ENCODE measurements at regions not wholly inside any gene's neighbourhood (a gene's known extent, or its start where the extent isn't known, plus 50 kb on each side); places are given as distances from the start of the nearest gene placed in this dataset.

- Histone ChIP-seq H3K27ac (ENCODE audit: low read depth, low read length) (no peak overlapping the region), H4K20me1 (ENCODE audit: insufficient read depth) (no peaks in the 10 kb centered on the region), H2AFZ (ENCODE audit: low read depth, low read length, poor library complexity, severe bottlenecking) (no peak overlapping the region), H3K9me3 (ENCODE audit: control insufficient read depth in 1 of 2, insufficient read depth in 1 of 2, low read depth in 1 of 2, low read length in 2 of 2) (no peaks in the 10 kb centered on the region), H3K9me2 (ENCODE audit: insufficient read depth) (no peaks in the 10 kb centered on the region), H3K27me3 (ENCODE audit: insufficient read depth, low read length) (no peaks in the 10 kb centered on the region), H3K9ac (ENCODE audit: low read length) (no peak overlapping the region), H3K4me1 (ENCODE audit: control insufficient read depth in 1 of 2, insufficient read depth in 2 of 2, low read length in 2 of 2) (no peaks in the 10 kb centered on the region), H3K79me2 (ENCODE audit: insufficient read depth, low read length) (no peaks in the 10 kb centered on the region), H3K4me2 (ENCODE audit: low read length) (no peak overlapping the region), H3K36me3 (ENCODE audit: control insufficient read depth in 1 of 2, insufficient read depth in 2 of 2, low read length in 2 of 2) (no peaks in the 10 kb centered on the region), H3K4me3 (replicated peaks in 1 of 2; ENCODE audit: low read depth in 1 of 2, low read length in 2 of 2) (no peak overlapping the region)
- TF ChIP-seq ELF1 (IDR thresholded peaks at IDR 0.05; ENCODE audit: borderline replicate concordance, low read depth) (no peak), SP1 (IDR thresholded peaks at IDR 0.05; ENCODE audit: low read depth) (no peak), EGR1 (IDR thresholded peaks at IDR 0.05; ENCODE audit: low read depth) (no peak), TCF7L2 (IDR thresholded peaks at IDR 0.05; ENCODE audit: borderline replicate concordance, extremely low read depth, insufficient read depth, insufficient read length) (no peak), SRF (IDR thresholded peaks at IDR 0.05; ENCODE audit: low read depth) (no peak), CBX3 (IDR thresholded peaks at IDR 0.05; ENCODE audit: low read depth) (no peak), FOSL1 (IDR thresholded peaks at IDR 0.05; ENCODE audit: low read depth) (no peak), POLR2AphosphoS5 (IDR thresholded peaks at IDR 0.05; ENCODE audit: low read depth, low read length) (no peak), ZFX (IDR thresholded peaks at IDR 0.05) (no peak), YY1 (IDR thresholded peaks at IDR 0.05; ENCODE audit: extremely low read depth, insufficient replicate concordance, low read depth, low read length) (no peak), SIN3A (IDR thresholded peaks at IDR 0.05; ENCODE audit: low read depth) (no peak), RAD21 (IDR thresholded peaks at IDR 0.05; ENCODE audit: low read depth) (no peak), ATF3 (IDR thresholded peaks at IDR 0.05) (no peak), ZBTB33 (IDR thresholded peaks at IDR 0.05; ENCODE audit: extremely low read depth, insufficient replicate concordance, low read length) (no peak), MAX (IDR thresholded peaks at IDR 0.05) (no peak), CEBPB (IDR thresholded peaks at IDR 0.05; ENCODE audit: low read depth) (no peak)
- ChIA-PET POLR2A (no interaction called here), RAD21 (ENCODE audit: low non-redundant PET in 1 of 2, low total read pairs in 2 of 2, uncharacterized antibody in 2 of 2, unreplicated experiment in 2 of 2) (no interaction called here), CTCF (no interaction called here)
- no peak for DNase-seq (ENCODE audit: low read depth, low spot score)
- intact Hi-C loops (cut with micrococcal nuclease): no loop called here
- no peak for ATAC-seq
- no TSS peak for BruUV-seq (replicated peaks)
Observed at GRCh38 chr15:35689266-35689665, 143.3 kb upstream of the DPH6 start.

Measured in HCT116 (cell line).